ENCODE measurements at regions not wholly inside any gene's neighbourhood (a gene's known extent, or its start where the extent isn't known, plus 50 kb on each side); places are given as distances from the start of the nearest gene placed in this dataset.
A peak's percentile ranks its signal among the peaks of the same experiment; 100 is the strongest.
"Not testable (repeated sequence)": the region's sequence is repeated elsewhere in the genome, so short reads cannot be mapped to it uniquely, and the experiment has no call there.

DNA sequence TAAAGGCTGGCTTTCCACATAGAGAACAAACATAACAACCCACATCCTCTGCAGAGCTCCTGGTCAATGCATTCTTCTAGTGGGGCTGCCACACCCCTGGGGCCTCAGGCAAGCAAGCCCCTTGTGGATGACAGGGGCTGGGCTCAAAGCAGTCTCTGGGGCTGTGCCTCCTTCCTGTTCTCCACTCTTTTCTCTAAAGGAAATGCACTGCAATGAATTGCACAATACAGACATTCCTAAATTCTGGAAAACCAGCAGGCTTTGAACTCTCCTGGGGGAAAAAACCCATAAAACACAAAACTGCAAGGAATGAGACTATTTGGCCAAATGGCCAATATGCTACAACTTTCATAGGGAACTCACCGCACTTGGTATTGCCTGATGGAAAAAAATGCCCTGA is 293.9 kb upstream of the PLGLB2 start:
- H3K4me3 ChIP-seq (ENCODE audit: low read depth in 1 of 3, low read length in 3 of 3); H3K36me3 ChIP-seq (ENCODE audit: control insufficient read depth in 4 of 4, insufficient read depth in 3 of 4, low read depth in 1 of 4, low read length in 3 of 4); H3K27ac ChIP-seq (ENCODE audit: low read depth in 1 of 2, low read length in 2 of 2); H3K9ac ChIP-seq (ENCODE audit: low read depth in 1 of 2, low read length in 2 of 2); H3K9me3 ChIP-seq (ENCODE audit: control insufficient read depth in 4 of 4, low read length in 3 of 4); H3K4me1 ChIP-seq (ENCODE audit: control insufficient read depth in 4 of 4, insufficient read depth in 4 of 4, low read length in 3 of 4); DNase-seq (ENCODE audit: low spot score); H3K27me3 ChIP-seq (ENCODE audit: control insufficient read depth in 4 of 4, insufficient read depth in 4 of 4, low read length in 3 of 4): not testable (repeated sequence)
- TF ChIP-seq, protein P1, sequence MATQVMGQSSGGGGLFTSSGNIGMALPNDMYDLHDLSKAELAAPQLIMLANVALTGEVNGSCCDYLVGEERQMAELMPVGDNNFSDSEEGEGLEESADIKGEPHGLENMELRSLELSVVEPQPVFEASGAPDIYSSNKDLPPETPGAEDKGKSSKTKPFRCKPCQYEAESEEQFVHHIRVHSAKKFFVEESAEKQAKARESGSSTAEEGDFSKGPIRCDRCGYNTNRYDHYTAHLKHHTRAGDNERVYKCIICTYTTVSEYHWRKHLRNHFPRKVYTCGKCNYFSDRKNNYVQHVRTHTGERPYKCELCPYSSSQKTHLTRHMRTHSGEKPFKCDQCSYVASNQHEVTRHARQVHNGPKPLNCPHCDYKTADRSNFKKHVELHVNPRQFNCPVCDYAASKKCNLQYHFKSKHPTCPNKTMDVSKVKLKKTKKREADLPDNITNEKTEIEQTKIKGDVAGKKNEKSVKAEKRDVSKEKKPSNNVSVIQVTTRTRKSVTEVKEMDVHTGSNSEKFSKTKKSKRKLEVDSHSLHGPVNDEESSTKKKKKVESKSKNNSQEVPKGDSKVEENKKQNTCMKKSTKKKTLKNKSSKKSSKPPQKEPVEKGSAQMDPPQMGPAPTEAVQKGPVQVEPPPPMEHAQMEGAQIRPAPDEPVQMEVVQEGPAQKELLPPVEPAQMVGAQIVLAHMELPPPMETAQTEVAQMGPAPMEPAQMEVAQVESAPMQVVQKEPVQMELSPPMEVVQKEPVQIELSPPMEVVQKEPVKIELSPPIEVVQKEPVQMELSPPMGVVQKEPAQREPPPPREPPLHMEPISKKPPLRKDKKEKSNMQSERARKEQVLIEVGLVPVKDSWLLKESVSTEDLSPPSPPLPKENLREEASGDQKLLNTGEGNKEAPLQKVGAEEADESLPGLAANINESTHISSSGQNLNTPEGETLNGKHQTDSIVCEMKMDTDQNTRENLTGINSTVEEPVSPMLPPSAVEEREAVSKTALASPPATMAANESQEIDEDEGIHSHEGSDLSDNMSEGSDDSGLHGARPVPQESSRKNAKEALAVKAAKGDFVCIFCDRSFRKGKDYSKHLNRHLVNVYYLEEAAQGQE (IDR thresholded peaks at IDR 0.05) = peak; percentile 66
- 91% methylated on average over 1 of the region's 1 CpG for WGBS

DNA sequence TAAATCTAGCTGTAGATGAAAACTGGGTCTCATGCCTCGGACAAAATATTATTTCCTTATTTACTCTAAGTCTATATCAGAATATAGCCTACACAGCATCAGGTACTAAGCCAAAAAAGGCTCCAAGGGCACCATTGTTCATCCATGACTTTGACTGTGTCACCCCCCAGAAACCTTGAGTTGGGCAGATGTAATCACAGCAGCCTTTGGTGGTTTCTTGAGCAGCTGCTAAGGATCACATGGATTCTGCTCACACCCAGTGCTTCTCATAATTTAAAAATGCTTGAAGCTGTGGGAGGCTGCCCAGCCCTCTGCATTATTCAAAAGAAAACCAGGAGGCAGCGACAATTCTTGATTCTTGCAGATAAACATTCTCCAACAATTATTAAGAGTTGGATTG is 293.5 kb upstream of the PLGLB2 start:
- not testable (repeated sequence) for H3K36me3 ChIP-seq (ENCODE audit: control insufficient read depth in 4 of 4, insufficient read depth in 3 of 4, low read depth in 1 of 4, low read length in 3 of 4); H3K9ac ChIP-seq (ENCODE audit: low read depth in 1 of 2, low read length in 2 of 2); H3K9me3 ChIP-seq (ENCODE audit: control insufficient read depth in 4 of 4, low read length in 3 of 4); H3K4me1 ChIP-seq (ENCODE audit: control insufficient read depth in 4 of 4, insufficient read depth in 4 of 4, low read length in 3 of 4); H3K27ac ChIP-seq (ENCODE audit: low read depth in 1 of 2, low read length in 2 of 2); DNase-seq (ENCODE audit: low spot score); H3K27me3 ChIP-seq (ENCODE audit: control insufficient read depth in 4 of 4, insufficient read depth in 4 of 4, low read length in 3 of 4); H3K4me3 ChIP-seq (ENCODE audit: low read depth in 1 of 3, low read length in 3 of 3)
- WGBS = 79% methylated on average over 2 of the region's 2 CpGs

DNA sequence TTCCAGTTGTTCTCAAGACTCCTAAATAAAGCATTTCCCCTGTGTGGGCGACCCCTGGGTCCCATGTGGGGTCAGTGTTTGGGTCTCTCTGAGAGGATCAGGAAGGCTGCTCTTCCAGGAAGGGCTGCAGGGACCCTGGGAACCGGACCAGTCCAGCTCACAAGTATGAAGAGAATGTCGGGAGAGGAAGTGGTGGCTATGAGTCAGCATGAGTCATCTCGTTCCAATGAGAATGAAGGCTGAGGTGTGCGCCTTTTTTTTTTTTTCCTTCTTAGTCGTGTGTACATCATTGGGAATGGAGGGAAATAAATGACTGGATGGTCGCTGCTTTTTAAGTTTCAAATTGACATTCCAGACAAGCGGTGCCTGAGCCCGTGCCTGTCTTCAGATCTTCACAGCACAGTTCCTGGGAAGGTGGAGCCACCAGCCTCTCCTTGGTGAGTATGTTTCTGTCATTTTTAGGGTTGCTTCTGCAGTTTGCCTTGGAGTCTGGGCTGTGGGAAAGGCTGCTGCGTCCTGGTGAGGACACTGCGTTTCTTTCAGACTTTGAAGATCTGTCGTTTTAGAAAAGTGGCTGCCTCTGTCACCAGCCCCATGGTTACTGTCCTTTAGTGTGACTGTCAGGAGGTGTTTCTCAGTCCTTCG is 292.6 kb upstream of the PLGLB2 start:
- H3K27ac ChIP-seq (ENCODE audit: low read depth in 1 of 2, low read length in 2 of 2) = peak overlapping the region in 1 of 2 donors; percentile 61
- WGBS = 42% methylated on average over 10 of the region's 13 CpGs
- not testable (repeated sequence) for DNase-seq (ENCODE audit: low spot score); H3K4me1 ChIP-seq (ENCODE audit: control insufficient read depth in 4 of 4, insufficient read depth in 4 of 4, low read length in 3 of 4); H3K36me3 ChIP-seq (ENCODE audit: control insufficient read depth in 4 of 4, insufficient read depth in 3 of 4, low read depth in 1 of 4, low read length in 3 of 4); H3K27me3 ChIP-seq (ENCODE audit: control insufficient read depth in 4 of 4, insufficient read depth in 4 of 4, low read length in 3 of 4); H3K9ac ChIP-seq (ENCODE audit: low read depth in 1 of 2, low read length in 2 of 2); H3K4me3 ChIP-seq (ENCODE audit: low read depth in 1 of 3, low read length in 3 of 3); H3K9me3 ChIP-seq (ENCODE audit: control insufficient read depth in 4 of 4, low read length in 3 of 4)

DNA sequence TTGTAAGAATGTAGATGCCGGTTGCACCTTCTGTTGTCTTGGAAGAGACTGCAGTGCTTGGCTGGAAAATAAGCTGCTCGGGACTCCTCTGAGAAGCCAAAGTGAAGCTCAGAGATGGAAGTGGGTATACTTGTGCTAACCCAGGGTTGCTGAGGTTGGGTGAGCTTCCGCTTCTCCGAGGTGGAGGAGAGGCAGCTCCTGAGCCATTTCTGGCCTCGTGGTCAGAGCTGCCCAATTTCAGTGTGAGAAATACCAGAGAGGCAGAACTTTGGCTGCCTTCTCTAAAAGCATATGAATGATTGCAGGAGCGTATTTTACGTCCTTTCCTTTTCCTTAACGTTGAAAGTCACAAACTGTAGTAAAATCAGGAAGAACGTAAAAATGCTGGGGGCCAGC is 292.0 kb upstream of the PLGLB2 start:
- 58% methylated on average over 4 of the region's 9 CpGs for WGBS
- not testable (repeated sequence) for H3K36me3 ChIP-seq (ENCODE audit: control insufficient read depth in 4 of 4, insufficient read depth in 3 of 4, low read depth in 1 of 4, low read length in 3 of 4); H3K9me3 ChIP-seq (ENCODE audit: control insufficient read depth in 4 of 4, low read length in 3 of 4); H3K4me1 ChIP-seq (ENCODE audit: control insufficient read depth in 4 of 4, insufficient read depth in 4 of 4, low read length in 3 of 4); H3K4me3 ChIP-seq (ENCODE audit: low read depth in 1 of 3, low read length in 3 of 3); H3K27me3 ChIP-seq (ENCODE audit: control insufficient read depth in 4 of 4, insufficient read depth in 4 of 4, low read length in 3 of 4); DNase-seq (ENCODE audit: low spot score); H3K9ac ChIP-seq (ENCODE audit: low read depth in 1 of 2, low read length in 2 of 2)
- peak overlapping the region in 1 of 2 donors; percentile 61 for H3K27ac ChIP-seq (ENCODE audit: low read depth in 1 of 2, low read length in 2 of 2)

DNA sequence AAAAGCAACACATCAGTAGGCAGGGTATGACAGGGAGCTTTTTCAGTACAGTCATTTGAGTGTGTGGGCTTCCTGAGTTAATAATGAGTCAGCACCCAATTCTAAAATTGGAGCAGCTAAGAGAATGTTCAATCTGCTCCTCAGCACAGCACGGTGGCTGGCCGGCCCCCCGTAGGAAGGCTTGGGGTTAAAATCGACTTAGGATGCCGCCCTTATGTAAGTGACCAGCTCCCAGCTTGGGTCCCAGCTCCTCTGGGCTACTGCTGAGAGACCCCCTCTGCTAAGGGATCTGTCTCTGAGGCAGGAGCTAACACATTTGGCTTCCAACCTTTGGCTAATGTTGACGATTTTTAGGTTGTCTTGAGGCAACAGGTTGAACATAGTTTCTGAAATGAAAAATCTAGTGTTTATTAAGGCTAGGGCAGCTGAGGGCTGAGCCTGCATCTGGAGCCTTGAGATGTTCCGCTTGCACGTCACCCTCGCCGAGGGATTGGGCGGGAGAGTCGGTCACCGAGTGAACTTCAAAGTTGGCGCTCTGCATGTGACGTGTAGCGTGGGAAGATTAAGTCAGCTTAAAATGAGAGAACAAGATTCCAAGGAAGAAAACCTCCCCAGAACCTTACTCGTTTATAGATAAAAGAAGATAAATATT is 291.3 kb upstream of the PLGLB2 start:
- not testable (repeated sequence) for H3K9me3 ChIP-seq (ENCODE audit: control insufficient read depth in 4 of 4, low read length in 3 of 4); DNase-seq (ENCODE audit: low spot score); H3K4me3 ChIP-seq (ENCODE audit: low read depth in 1 of 3, low read length in 3 of 3); H3K27me3 ChIP-seq (ENCODE audit: control insufficient read depth in 4 of 4, insufficient read depth in 4 of 4, low read length in 3 of 4); H3K4me1 ChIP-seq (ENCODE audit: control insufficient read depth in 4 of 4, insufficient read depth in 4 of 4, low read length in 3 of 4); H3K27ac ChIP-seq (ENCODE audit: low read depth in 1 of 2, low read length in 2 of 2); H3K9ac ChIP-seq (ENCODE audit: low read depth in 1 of 2, low read length in 2 of 2); H3K36me3 ChIP-seq (ENCODE audit: control insufficient read depth in 4 of 4, insufficient read depth in 3 of 4, low read depth in 1 of 4, low read length in 3 of 4)
- WGBS = 66% methylated on average over 12 of the region's 17 CpGs

DNA sequence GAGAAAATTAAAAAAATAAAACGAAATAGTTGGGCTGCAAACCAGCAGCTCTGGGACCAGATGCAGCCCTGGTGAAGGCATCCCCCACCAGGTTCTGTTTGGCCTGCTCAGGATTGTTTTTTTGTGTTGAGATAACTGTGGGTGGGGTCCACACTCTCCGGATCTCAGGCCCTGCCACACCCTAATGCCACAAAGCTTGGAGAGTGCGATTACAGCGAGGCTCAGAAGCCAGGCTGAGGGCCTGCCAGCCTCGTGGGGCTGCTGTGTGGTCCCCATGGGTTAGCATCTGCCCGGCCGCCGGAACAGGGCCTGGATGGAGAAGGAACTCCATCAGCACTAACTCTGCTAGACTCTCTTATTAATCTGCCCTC is 290.8 kb upstream of the PLGLB2 start:
- H3K36me3 ChIP-seq (ENCODE audit: control insufficient read depth in 4 of 4, insufficient read depth in 3 of 4, low read depth in 1 of 4, low read length in 3 of 4); H3K4me3 ChIP-seq (ENCODE audit: low read depth in 1 of 3, low read length in 3 of 3); H3K27ac ChIP-seq (ENCODE audit: low read depth in 1 of 2, low read length in 2 of 2); H3K9me3 ChIP-seq (ENCODE audit: control insufficient read depth in 4 of 4, low read length in 3 of 4); H3K9ac ChIP-seq (ENCODE audit: low read depth in 1 of 2, low read length in 2 of 2); H3K27me3 ChIP-seq (ENCODE audit: control insufficient read depth in 4 of 4, insufficient read depth in 4 of 4, low read length in 3 of 4); DNase-seq (ENCODE audit: low spot score); H3K4me1 ChIP-seq (ENCODE audit: control insufficient read depth in 4 of 4, insufficient read depth in 4 of 4, low read length in 3 of 4): not testable (repeated sequence)
- WGBS = 65% methylated on average over 3 of the region's 8 CpGs

DNA sequence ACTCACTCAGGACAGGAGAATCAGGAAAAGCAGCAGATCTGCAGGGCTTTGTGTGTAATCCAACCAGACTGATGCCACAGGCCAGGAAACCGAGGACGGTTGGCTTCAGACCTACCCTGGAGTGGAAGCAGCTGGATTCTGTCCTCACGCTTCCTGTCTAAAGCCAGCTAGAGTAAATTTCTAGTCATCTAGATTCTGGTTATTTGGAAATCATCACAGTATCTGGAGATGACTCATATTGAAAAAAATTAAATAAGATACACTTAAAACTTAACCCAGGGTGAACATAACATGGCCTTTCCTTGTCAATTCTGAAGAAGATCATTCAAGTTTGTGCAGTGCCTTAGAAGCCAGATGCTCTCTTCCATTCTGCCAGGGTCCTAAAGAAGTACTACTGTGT is 288.9 kb upstream of the PLGLB2 start:
- WGBS = no CpG with 5 or more reads among the region's 3 CpGs
- H3K9ac ChIP-seq (ENCODE audit: low read depth in 1 of 2, low read length in 2 of 2); H3K4me1 ChIP-seq (ENCODE audit: control insufficient read depth in 4 of 4, insufficient read depth in 4 of 4, low read length in 3 of 4); H3K27ac ChIP-seq (ENCODE audit: low read depth in 1 of 2, low read length in 2 of 2); H3K9me3 ChIP-seq (ENCODE audit: control insufficient read depth in 4 of 4, low read length in 3 of 4); DNase-seq (ENCODE audit: low spot score); H3K4me3 ChIP-seq (ENCODE audit: low read depth in 1 of 3, low read length in 3 of 3); H3K27me3 ChIP-seq (ENCODE audit: control insufficient read depth in 4 of 4, insufficient read depth in 4 of 4, low read length in 3 of 4); H3K36me3 ChIP-seq (ENCODE audit: control insufficient read depth in 4 of 4, insufficient read depth in 3 of 4, low read depth in 1 of 4, low read length in 3 of 4): not testable (repeated sequence)
